ENCODE measurements at regions not wholly inside any gene's neighbourhood (a gene's known extent, or its start where the extent isn't known, plus 50 kb on each side); places are given as distances from the start of the nearest gene placed in this dataset.

- no peaks in the 10 kb centered on the region for H3K36me3 ChIP-seq
These were observed 2163.0 kb upstream of the AGA start for GRCh38 chr4:179605196-179605595.

DNA sequence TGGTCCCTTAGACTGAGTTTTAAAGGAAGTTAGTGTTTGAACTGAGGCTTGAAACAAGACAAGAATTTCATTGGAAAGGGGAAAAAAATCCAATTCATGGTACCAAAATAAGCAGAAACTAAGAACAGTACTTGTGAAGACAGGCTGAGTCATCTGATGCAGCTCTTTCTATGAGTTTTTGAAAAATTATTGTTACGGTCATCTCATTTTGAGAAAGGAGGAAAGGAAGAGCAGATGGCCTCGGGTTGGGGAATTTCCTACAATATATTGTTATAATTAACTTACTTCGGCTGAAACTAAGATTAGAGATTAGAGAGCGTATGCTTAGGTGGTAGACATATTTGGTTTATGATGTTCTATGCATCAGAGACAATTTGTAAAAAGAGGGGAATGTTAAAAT lies 2164.8 kb upstream of the AGA start:
- WGBS, 5 donors, result 74 to 89% (median 80%) methylated on average over 4 of the region's 4 CpGs
- intact Hi-C loops (cut with DNase I; ENCODE audit: low total_unique reads), result no loop called here
- H3K27ac ChIP-seq, result no peak overlapping the region
- H3K27me3 ChIP-seq (replicated peaks in 1 of 7), result no peaks in the 10 kb centered on the region
- TF ChIP-seq, protein P1, sequence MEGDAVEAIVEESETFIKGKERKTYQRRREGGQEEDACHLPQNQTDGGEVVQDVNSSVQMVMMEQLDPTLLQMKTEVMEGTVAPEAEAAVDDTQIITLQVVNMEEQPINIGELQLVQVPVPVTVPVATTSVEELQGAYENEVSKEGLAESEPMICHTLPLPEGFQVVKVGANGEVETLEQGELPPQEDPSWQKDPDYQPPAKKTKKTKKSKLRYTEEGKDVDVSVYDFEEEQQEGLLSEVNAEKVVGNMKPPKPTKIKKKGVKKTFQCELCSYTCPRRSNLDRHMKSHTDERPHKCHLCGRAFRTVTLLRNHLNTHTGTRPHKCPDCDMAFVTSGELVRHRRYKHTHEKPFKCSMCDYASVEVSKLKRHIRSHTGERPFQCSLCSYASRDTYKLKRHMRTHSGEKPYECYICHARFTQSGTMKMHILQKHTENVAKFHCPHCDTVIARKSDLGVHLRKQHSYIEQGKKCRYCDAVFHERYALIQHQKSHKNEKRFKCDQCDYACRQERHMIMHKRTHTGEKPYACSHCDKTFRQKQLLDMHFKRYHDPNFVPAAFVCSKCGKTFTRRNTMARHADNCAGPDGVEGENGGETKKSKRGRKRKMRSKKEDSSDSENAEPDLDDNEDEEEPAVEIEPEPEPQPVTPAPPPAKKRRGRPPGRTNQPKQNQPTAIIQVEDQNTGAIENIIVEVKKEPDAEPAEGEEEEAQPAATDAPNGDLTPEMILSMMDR (IDR thresholded peaks at IDR 0.05 in 8 of 11, conservative IDR thresholded peaks at IDR 0.05 in 3 of 11), result no peak
- TF ChIP-seq POLR2A (IDR thresholded peaks at IDR 0.05) (no peak), POLR2AphosphoS5 (IDR thresholded peaks at IDR 0.05) (no peak)
- H3K36me3 ChIP-seq, result no peaks in the 10 kb centered on the region
- peaks cover 0 to 6% (median 0%) of the 10 kb centered on the region in 8 donors for H3K9me3 ChIP-seq
- DNase-seq, result no peak
- H3K4me1 ChIP-seq, result no peaks in the 10 kb centered on the region
- no peak overlapping the region for H3K4me3 ChIP-seq

More at GRCh38 chr4:179605196-179605595, 2163.0 kb upstream of the AGA start:
- TF ChIP-seq POLR2AphosphoS5 (IDR thresholded peaks at IDR 0.05) (no peak), POLR2A (IDR thresholded peaks at IDR 0.05) (no peak)
- TF ChIP-seq, protein P1 (IDR thresholded peaks at IDR 0.05 in 8 of 11, conservative IDR thresholded peaks at IDR 0.05 in 3 of 11), result no peak
- WGBS, 5 donors, result 84 to 91% (median 88%) methylated on average over 5 of the region's 5 CpGs
- H3K9me3 ChIP-seq, result peaks cover 0 to 6% (median 0%) of the 10 kb centered on the region in 8 donors
- H3K27me3 ChIP-seq (replicated peaks in 1 of 7), result no peaks in the 10 kb centered on the region
- intact Hi-C loops (cut with DNase I; ENCODE audit: low total_unique reads), result no loop called here
- H3K27ac ChIP-seq, result no peak overlapping the region
- H3K4me1 ChIP-seq, result no peaks in the 10 kb centered on the region
- DNase-seq, result no peak
- H3K4me3 ChIP-seq, result no peak overlapping the region

GRCh38 chr4:179615704-179616103 lies 2173.5 kb upstream of the AGA start:
- TF ChIP-seq POLR2AphosphoS5 (IDR thresholded peaks at IDR 0.05) (no peak), POLR2A (IDR thresholded peaks at IDR 0.05) (no peak)
- TF ChIP-seq, protein P1 (IDR thresholded peaks at IDR 0.05 in 8 of 11, conservative IDR thresholded peaks at IDR 0.05 in 3 of 11), result no peak
- peaks cover 0 to 16% (median 4%) of the 10 kb centered on the region in 8 donors for H3K9me3 ChIP-seq
- no peaks in the 10 kb centered on the region for H3K36me3 ChIP-seq
- intact Hi-C loops (cut with DNase I; ENCODE audit: low total_unique reads), result no loop called here
- no peak overlapping the region for H3K27ac ChIP-seq
- H3K4me3 ChIP-seq, result no peak overlapping the region
- H3K4me1 ChIP-seq, result no peaks in the 10 kb centered on the region
- no peak for DNase-seq
- WGBS, 5 donors, result 72 to 81% (median 77%) methylated on average over 4 of the region's 4 CpGs
- H3K27me3 ChIP-seq (replicated peaks in 1 of 7), result no peaks in the 10 kb centered on the region

DNA sequence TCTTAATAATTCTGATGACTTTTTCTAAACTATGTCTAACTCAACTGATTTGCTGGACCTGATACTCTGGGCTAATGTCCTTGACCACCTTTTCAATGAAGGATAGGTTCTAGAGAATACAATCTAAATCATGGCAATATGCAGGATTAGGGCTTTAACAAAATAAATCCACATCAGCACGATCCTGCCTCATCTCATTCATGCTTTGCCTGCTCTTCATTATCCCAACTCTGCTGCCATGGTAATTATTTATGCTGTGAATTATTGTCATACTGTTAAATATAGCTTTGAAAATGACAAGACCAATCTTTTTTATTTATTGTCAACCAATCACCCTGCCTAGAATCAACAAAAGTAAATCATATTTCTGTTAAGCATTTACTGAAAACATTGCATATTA lies 2176.7 kb upstream of the AGA start:
- 57 to 86% (median 66%) methylated on average over 1 of the region's 1 CpG for WGBS, 5 donors
- no peaks in the 10 kb centered on the region for H3K36me3 ChIP-seq
- intact Hi-C loops (cut with DNase I; ENCODE audit: low total_unique reads), result no loop called here
- no peaks in the 10 kb centered on the region for H3K27me3 ChIP-seq (replicated peaks in 1 of 7)
- DNase-seq, result no peak
- H3K4me1 ChIP-seq, result no peaks in the 10 kb centered on the region
- no peak for TF ChIP-seq POLR2AphosphoS5 (IDR thresholded peaks at IDR 0.05)
- TF ChIP-seq, protein P1 (IDR thresholded peaks at IDR 0.05 in 8 of 11, conservative IDR thresholded peaks at IDR 0.05 in 3 of 11), result no peak
- no peak for TF ChIP-seq POLR2A (IDR thresholded peaks at IDR 0.05)
- H3K4me3 ChIP-seq, result no peak overlapping the region
- H3K27ac ChIP-seq, result no peak overlapping the region
- H3K9me3 ChIP-seq, result no peaks in the 10 kb centered on the region
